UCSD-AML1 (cell line): ENCODE measurements at regions not wholly inside any gene's neighbourhood (a gene's known extent, or its start where the extent isn't known, plus 50 kb on each side); places are given as distances from the start of the nearest gene placed in this dataset.
A peak's percentile ranks its signal among the peaks of the same experiment; 100 is the strongest.
"Not testable (repeated sequence)": the region's sequence is repeated elsewhere in the genome, so short reads cannot be mapped to it uniquely, and the experiment has no call there.

Source experiments
- DNase-seq: peaks from one replicate; lab custom pipeline; 2025; ENCODE audit not compliant: unreplicated experiment; lab: John Stamatoyannopoulos, UW

DNA sequence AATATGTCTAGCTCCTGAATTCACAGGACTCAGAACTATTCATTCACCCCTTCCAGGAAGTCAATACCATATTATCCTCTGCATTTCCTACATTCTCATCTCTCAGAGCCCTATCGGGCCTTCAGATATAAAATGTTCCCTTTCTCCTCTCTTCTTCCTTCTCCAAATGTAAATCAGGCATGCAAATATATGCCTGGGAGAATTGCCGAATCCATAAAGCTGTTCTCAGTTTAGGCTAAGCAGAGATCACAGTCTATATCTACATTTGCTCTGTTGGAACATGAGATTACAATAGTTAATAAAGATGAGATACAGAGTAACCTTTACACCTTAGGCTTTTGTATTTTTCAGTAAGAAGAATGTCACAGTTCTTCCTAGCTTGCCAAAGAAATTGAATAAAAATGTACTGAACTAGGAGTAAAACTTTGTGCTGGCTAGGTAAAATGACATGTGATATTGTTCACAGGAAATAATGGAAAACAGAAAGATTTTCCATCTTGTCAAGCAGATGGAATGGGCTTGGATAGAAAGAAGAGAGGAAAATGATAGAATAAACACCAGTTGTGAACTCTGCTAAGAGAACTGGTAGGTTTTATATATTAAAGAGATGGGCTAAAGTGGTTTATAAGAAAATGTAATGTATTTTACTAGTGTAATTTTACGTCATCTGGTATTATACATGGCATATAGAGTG, 161.5 kb downstream of the NRIP1 start:
- no peak for DNase-seq

DNA sequence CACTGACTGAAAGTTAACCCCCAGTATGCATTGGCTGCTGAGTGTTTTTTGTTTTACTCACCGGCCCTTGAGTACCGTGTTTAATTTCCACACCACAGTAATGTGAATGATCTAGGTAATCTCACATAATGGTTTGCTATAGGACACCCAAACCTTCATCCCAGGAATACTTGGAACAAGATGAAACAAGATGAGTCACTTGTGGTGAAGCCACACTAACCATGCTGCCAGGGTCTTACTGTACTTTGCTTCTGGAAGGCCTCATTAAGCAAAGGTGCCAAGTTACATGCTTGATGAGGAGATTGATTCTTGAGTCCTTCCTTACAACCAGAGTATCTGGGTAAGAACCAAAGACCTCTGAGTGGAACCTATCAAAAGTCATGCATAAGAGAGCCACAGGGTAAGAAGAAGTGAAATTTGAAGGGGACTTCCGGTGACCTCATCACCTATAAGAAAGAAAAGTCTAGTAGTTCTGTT, 163.3 kb downstream of the NRIP1 start:
- no peak for DNase-seq

DNA sequence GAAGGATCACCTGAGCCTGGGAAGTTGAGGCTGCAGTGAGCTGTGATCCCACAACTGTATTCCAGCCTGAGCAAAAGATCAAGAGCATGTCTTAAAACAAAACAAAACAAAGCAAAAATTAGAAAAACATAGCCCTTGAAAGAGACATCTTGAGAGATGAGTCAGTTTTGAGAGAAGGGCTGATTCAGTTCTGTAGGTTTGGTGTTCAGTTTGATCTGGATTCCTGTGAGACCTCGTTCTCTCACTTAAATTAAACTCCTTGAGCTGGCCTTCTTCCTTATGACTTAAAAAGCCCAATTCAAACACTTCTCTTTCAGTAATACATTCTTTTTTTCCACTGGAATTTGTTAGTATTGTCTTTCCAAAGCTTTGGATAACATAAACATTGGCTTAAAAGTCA, 164.2 kb downstream of the NRIP1 start:
- no peak for DNase-seq

DNA sequence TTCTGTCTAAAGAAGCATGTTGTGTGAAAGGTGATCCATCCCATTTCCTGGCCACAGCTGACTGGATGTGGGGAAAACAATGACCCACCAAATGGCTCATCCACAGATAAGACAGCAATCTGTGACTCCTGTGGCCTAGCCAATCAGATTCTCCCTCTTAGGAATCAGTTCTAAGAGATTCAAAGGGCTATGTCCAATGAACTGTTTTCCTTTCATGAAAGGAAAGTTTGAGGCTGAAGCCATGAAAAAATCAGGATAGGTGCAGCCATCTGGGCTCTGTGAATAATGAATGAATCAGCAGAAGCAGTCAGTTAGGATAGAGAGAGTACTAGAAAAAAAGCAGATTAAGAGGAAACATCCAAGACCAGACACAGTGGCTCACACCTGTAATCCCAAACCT, 164.7 kb downstream of the NRIP1 start:
- no peak for DNase-seq

DNA sequence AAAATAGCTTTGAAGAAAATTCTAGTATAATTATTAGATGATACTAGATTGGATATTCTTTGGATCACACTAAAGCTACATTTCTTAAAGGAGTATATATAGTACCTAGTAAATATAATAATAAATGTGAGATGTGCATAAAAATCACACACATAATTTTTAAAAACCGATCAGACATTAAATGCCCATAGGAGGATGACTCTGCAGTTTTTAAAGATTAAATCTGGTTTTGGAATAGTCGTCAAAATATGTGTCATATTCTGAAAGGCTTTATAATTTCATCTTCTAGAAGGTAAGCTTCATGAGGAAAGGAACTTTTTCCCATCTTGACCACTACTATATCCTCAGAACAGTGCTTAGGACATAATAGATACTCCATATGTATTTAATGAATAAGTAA, 169.0 kb downstream of the NRIP1 start:
- no peak for DNase-seq

DNA sequence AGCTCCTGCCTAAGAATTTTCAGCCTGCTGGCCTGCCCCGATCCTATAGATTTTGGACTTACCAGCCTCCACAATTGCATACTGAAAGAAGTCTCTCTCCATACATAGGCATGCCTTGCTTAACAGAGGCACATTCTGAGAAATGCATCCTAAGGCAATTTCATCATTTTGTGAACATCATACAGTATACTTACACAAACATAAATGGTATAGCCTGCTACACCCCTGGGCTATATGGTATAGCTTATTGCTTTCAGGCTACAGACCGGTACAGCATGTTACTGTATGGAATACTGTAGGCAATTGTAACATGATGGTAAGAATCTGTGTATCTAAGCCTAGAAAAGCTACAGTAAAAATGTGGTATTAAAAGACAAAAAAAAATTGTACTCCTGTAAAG, 174.7 kb downstream of the NRIP1 start:
- no peak for DNase-seq

DNA sequence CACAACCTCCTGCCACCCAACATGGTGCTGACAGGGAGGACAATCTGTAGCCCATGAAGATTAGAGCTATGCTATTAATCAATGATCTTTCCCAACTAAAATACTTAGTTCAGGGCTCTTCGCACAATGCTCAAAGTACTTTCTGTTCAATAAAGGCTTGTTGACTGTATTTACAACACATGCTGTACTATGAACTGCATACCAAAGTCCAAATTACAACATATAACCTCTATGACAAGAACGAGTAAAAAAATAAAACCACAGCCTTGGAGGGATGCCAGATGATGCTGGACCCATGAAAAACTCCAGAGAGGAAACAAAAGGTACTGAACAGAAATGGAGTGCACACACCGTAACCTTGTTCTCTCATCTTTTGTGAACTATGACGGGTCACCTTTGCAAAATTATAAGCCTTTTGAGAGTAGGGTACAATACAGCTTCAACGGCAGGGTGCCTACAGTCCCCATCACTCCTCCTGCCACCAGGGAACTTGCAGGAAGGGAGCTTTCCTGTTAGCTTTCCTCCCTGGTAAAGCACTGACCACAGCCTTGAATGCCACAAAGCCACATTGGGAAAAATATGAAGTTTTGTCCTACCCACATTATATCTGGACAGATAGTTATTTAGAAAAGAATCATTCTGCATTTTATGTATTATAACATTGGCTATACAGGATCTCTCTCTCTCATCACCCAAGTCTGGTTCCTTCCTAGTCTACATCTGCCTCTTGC, 175.6 kb downstream of the NRIP1 start:
- peak; percentile 36 for DNase-seq

DNA sequence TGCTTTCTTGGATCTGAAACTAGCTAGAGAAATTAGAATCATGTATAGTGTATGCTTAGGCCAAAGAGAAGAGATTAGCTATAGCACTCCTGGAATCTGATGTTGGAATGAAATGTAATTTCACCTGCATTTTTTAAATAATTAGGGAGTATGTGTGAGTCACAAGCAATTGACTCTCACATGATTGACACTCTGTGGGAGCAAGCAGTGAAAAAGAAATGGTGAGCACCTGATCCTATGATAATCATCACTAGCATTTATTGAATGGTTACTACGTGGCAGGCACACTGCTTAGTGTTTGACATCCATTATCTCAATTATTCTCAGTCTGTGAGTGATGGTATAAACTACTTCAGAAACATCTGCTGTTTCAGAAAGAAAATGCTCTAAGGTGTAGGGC, 176.6 kb downstream of the NRIP1 start:
- DNase-seq, result no peak

DNA sequence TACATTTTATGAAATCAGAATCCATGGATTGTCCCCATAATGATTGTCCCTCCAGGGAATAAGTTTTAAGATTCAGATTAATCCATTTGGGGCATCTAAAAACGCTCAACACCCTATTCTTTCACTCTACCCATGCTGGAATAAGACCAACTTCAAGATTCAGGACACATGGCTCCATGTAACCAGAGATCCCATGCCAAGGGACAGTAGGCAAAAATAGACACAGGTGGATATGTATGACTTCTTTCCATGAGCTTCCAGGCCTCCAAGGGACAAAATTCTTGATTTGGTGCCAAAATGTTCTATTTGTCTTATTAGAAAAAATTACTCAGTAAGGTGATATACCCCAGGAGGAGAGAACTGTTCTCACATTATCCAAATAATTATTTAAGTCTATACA, 178.8 kb downstream of the NRIP1 start:
- DNase-seq, result no peak

DNA sequence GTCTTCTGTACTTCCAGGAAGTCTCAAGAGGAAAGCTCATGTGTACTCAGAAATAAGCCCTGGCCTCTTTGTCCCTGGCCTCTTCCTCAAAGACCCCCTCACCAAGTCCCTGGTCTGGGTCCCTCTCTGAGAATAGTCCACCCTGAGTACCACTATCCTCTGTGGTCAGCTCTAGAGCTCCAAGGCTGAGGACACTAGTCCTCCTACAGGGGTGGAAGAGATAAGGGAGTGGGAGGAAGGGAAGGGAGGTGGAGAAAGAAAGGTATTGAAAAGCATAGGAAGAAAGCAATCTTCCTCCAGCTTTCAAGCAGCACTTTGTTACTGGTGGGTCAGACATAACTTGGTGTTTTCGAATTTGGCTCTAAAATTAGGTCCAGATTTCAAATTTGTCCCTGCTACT, 181.4 kb downstream of the NRIP1 start:
- no peak for DNase-seq

DNA sequence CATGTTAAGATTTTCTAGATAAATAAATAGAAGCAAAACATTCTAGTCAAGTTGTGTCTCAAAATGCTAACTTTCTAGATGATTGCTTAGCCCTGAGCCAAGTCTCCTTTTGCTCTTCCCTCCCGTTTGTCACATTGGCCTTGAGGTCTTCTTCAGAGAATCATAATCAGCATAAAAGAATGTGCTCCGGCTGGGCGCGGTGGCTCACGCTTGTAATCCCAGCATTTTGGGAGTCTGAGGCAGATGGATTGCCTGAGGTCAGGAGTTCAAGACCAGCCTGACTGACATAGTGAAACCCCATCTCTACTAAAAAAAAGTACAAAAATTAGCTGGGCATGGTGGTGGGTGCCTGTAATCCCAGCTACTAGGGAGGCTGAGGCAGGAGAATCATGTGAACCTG, 182.3 kb downstream of the NRIP1 start:
- not testable (repeated sequence) for DNase-seq

DNA sequence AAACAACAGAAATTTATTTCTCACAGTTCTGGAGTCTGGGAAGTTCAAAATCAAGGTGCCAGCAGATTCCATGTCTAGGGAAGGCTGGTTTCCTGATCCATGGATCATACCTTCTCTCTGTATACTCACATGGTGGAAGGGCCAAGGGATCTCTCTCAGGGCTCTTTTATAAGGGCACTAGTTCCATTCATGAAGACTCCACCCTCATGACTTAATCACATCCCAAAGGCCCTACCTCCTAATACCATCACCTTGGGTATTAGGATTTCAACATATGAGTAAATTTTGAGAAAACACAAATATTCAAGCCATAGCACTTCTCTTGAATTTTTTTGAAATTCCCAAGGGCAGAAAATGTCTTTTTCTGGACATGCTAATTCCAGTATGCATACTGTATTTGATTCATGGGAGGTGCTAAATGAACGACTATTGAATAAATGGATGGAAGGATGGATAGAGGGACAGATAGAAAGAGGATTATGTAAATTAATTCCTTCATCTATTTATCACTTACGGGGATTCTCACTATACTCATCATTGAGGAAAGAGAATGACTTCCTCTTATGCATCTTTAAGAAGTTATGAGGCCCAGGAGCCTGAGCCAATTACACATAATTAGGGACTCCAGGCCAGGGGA, 182.8 kb downstream of the NRIP1 start:
- DNase-seq, result no peak

DNA sequence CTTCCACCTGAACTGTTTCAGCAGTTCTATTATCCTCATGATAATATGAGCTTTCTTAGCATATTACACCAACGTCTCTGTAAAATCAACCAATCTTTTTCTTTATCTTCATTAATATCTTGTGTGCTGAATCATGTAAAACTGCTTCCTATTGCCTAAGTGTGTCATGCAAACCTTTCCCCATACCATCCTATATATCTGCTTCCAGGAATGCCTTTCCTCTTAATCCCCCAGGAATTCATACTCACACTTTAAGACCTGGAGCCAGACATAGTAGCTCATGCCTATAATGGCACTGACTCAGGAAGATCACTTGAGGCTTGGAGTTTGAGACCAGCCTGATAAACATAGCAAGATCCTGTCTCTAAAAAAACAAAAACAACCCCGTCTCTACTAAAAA, 183.9 kb downstream of the NRIP1 start:
- no peak for DNase-seq

DNA sequence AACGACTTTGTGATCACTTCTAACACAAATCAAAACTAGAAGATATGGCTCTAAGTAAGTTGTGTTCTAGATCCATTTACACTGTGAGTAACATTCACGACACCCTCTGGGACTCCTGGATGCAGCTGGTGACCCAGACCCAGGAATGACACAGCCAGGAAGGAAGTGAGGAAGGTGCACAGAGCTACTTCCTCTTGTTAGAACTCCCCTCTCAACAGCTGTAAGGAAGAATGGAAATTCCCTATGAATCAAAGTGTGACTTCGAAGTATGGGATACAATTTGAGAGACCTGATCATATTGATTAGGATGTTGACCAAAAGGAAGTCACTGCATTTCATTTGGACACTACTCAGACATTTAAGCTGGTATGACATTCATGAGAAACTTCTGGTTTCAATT, 185.3 kb downstream of the NRIP1 start:
- DNase-seq, result peak; percentile 10

DNA sequence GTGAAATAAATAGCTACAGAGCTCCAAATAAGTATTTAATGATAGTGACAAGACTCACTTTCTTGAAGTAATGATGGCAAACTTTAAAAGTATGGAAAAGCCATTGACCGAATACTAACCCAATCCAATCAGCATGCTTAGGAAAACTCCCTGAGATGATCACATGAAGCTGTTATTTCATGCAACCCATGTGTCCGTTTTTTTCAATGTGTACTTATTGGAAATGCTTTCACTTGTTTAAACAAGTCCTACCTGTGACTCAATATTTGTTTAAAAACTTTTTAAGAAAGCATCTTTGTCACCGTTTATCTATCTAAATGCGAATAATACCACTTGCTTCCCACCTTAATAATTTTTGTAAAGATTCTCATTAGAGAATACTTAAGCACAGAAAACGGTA, 185.8 kb downstream of the NRIP1 start:
- no peak for DNase-seq

DNA sequence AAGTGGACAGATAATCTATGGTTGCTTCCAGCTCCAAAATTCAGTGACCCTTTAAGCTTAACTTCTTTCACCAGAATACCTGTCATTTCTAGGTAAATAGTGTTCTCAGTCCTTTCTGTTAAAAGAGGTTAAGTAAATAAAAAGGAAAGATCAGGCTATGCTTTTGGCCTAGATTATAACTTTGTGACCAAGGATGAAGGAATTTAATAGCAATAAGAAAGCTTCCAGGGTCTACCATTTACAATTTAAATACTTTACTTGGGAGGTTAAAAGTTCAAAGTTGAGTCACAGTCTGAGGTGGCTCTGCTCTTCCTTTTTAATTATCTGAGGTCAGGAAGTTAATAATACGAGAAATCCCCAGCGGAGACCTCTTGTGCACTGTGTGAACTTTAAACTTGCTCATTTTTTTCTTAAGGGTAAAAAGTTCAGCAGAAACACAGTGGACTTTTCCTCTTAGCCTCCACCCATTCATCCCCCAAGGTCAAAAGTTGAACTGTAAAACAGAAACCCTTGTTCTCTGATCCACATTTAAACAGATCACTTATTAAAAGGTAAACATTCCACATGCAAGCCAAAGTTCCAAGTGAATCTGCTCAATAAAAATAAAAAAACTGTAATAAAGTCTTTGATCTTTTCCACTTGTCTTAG, 187.1 kb downstream of the NRIP1 start:
- no peak for DNase-seq

DNA sequence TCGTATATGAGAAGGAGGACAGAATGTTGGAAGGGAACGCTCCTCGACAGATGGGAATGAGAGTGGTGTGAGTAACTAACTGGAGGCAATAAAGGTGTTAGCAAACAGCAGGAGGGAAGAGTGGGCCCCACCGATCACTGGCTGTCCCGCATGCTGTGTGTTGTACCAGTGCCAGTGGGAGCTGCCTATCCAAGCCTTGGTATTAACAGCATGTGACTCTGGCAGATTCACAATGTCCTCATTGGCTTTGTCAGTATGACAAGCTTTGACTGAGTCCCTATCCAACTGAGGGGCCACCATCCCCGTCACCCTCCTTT, 188.3 kb downstream of the NRIP1 start:
- no peak for DNase-seq

DNA sequence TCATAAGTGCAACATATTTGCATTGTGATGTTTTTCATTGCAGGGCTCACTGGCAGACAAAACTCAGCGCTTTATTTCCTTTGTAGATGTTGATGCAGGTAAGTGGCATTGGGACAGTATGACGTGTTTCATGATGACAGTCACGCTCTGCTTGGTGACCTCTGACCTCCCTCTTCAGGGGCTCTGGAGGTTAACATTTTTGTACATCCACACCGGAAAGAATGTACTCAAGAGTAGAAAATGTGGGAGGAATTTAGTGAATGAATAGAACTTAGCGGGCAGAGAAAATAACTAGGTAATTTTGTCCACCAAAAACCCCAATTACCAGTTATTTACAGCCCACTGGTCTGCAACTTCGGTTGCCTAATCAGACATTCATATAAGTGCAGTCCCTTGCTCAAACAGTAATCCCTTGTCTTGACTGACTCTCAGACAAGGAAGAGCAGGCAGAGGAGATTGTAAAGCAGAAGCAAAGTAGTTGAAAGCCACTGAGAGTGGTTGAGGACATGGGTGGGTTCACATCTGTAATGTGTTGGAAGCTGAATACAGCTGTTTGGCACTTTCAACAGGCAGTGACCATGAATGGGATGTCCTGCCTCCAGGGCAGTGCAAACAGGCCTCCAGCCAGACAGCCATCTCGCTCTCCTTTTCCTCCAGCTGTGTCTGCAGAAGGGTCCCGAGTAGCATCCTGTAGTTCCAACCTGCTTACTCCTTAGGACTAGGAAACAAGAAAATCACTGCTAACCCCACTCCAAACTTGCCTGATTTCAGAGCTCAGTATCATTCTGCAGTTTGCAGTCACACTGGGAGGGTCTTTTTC, 188.9 kb downstream of the NRIP1 start:
- no peak for DNase-seq

DNA sequence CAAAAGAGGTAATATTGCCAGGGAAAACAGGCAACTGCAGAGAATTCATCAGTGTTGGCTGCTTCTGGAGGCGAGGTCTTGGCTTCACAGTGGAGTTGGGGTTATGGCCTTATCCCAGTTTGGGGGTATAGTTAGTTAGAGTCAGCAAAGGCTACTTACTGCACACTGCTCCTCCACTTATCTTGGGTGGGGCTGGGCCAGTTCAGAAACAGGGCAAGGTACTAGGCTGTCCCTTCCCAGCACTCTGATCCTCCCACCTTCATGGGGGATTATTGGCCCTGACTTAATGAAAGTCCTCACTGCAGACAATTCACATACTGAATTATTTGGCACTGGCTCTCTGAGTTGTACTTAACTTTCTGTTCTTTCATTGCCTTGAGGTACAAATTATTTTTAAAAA, 189.6 kb downstream of the NRIP1 start:
- no peak for DNase-seq

DNA sequence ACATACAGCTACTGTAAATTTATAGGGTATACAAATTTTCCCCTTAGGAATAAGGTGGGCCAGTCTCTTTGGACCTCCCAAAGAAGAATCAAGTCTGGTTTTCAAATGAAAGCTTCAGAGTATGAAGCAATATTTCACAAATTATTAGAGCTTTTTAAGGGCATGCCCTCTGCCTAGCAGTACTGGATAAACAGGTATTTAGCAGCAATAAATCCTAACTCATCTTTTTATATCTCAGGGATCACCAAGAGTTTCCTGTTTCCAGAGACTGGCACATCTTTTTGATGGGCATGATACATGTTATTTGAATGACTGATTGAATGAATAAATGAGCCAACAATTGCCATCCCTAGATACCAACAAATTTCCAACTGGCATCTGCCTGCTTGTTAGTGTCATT, 190.4 kb downstream of the NRIP1 start:
- DNase-seq, result no peak

DNA sequence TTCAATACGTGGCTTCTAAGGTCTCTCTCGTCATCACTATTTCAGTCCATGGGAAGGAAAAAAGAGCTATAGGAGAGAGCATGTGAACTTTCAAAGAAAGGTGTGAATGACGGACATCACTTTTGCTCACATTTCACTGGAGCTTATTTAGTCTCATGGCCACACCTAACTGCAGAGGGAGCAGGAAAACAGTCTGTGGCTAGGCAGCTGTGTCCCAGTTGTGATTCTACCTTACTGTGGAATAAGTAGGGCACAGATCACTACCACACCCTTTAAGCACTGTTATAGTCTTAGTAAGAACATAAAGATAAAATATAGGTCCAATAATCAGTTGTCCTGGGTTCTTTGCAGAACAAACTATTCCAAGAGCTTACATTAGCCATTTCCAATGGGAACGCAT, 192.9 kb downstream of the NRIP1 start:
- DNase-seq, result no peak
